ENCODE measurements at regions not wholly inside any gene's neighbourhood (a gene's known extent, or its start where the extent isn't known, plus 50 kb on each side); places are given as distances from the start of the nearest gene placed in this dataset.

GRCh38 chr2:13137679-13138078 lies 420.9 kb downstream of the TRIB2 start:
- Mint-ChIP-seq H3K36me3 (ENCODE audit: insufficient read depth) (no peaks in the 10 kb centered on the region), H3K4me3 (ENCODE audit: low read depth) (no peak overlapping the region), H3K27ac (no peak overlapping the region), H3K9me3 (ENCODE audit: low read depth) (peaks cover 6% of the 10 kb centered on the region), H3K4me1 (ENCODE audit: low read depth) (peaks cover 2% of the 10 kb centered on the region), H3K27me3 (no peaks in the 10 kb centered on the region)
- DNase-seq (ENCODE audit: low spot score, unreplicated experiment), result no peak
- TF ChIP-seq CTCF (IDR thresholded peaks at IDR 0.05; ENCODE audit: unreplicated experiment), result no peak

GRCh38 chr2:13141315-13141714 lies 424.6 kb downstream of the TRIB2 start:
- Mint-ChIP-seq H3K36me3 (ENCODE audit: insufficient read depth) (no peaks in the 10 kb centered on the region), H3K4me1 (ENCODE audit: low read depth) (no peaks in the 10 kb centered on the region), H3K9me3 (ENCODE audit: low read depth) (peaks cover 6% of the 10 kb centered on the region), H3K27ac (no peak overlapping the region), H3K27me3 (no peaks in the 10 kb centered on the region), H3K4me3 (ENCODE audit: low read depth) (no peak overlapping the region)
- no peak for TF ChIP-seq CTCF (IDR thresholded peaks at IDR 0.05; ENCODE audit: unreplicated experiment)
- DNase-seq (ENCODE audit: low spot score, unreplicated experiment), result no peak

- no peaks in the 10 kb centered on the region for H3K4me1 Mint-ChIP-seq (ENCODE audit: low read depth)
- no peak for DNase-seq (ENCODE audit: low spot score, unreplicated experiment)
- no peaks in the 10 kb centered on the region for H3K27me3 Mint-ChIP-seq
- H3K9me3 Mint-ChIP-seq (ENCODE audit: low read depth), result peaks cover 6% of the 10 kb centered on the region
- H3K36me3 Mint-ChIP-seq (ENCODE audit: insufficient read depth), result no peaks in the 10 kb centered on the region
- H3K4me3 Mint-ChIP-seq (ENCODE audit: low read depth), result no peak overlapping the region
- H3K27ac Mint-ChIP-seq, result no peak overlapping the region
- TF ChIP-seq CTCF (IDR thresholded peaks at IDR 0.05; ENCODE audit: unreplicated experiment), result no peak
These were observed 426.7 kb downstream of the TRIB2 start for GRCh38 chr2:13143451-13143850.

- no peaks in the 10 kb centered on the region for H3K4me1 Mint-ChIP-seq (ENCODE audit: low read depth)
- no peak for DNase-seq (ENCODE audit: low spot score, unreplicated experiment)
- H3K27ac Mint-ChIP-seq, result no peak overlapping the region
- H3K36me3 Mint-ChIP-seq (ENCODE audit: insufficient read depth), result no peaks in the 10 kb centered on the region
- no peak for TF ChIP-seq CTCF (IDR thresholded peaks at IDR 0.05; ENCODE audit: unreplicated experiment)
- no peaks in the 10 kb centered on the region for H3K27me3 Mint-ChIP-seq
- H3K4me3 Mint-ChIP-seq (ENCODE audit: low read depth), result no peak overlapping the region
- H3K9me3 Mint-ChIP-seq (ENCODE audit: low read depth), result peaks cover under 1% of the 10 kb centered on the region
These were observed 440.2 kb downstream of the TRIB2 start for GRCh38 chr2:13156916-13157315.

DNA sequence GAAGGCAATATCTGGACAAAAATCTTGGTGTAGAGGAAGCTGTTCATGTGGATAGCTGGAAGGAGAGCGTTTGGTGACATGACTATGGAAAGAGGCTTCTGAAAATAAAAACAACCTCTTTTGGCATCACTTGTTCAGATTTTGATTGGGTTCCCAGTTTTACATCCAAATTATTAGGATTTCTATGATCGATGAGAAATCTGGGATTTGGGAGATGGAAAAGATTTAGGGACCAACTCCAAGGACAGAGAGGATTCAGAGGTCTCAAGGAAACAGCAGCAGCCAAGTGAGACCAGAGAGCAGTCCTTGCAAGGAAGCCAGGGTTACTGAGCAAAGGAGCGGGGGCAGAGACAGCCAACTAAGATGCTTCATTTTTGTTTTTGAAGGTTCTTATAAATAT lies 441.7 kb downstream of the TRIB2 start:
- H3K27ac Mint-ChIP-seq, result no peak overlapping the region
- no peaks in the 10 kb centered on the region for H3K4me1 Mint-ChIP-seq (ENCODE audit: low read depth)

More for the DNA sequence above, 441.7 kb downstream of the TRIB2 start:
- peaks cover 2% of the 10 kb centered on the region for H3K9me3 Mint-ChIP-seq (ENCODE audit: low read depth)
- no peak for TF ChIP-seq CTCF (IDR thresholded peaks at IDR 0.05; ENCODE audit: unreplicated experiment)
- H3K4me3 Mint-ChIP-seq (ENCODE audit: low read depth), result no peak overlapping the region
- no peak for DNase-seq (ENCODE audit: low spot score, unreplicated experiment)
- H3K27me3 Mint-ChIP-seq, result no peaks in the 10 kb centered on the region
- H3K36me3 Mint-ChIP-seq (ENCODE audit: insufficient read depth), result no peaks in the 10 kb centered on the region
